ENCODE measurements at regions not wholly inside any gene's neighbourhood (a gene's known extent, or its start where the extent isn't known, plus 50 kb on each side); places are given as distances from the start of the nearest gene placed in this dataset.
"Not testable (repeated sequence)": the region's sequence is repeated elsewhere in the genome, so short reads cannot be mapped to it uniquely, and the experiment has no call there.

- DNase-seq, result no peak
These were observed 548.5 kb upstream of the SYT4 start for GRCh38 chr18:43825768-43826167.

GRCh38 chr18:43826215-43826614, 548.9 kb upstream of the SYT4 start:
- DNase-seq, result no peak

- DNase-seq, result no peak
These were observed 550.0 kb upstream of the SYT4 start for GRCh38 chr18:43827311-43827710.

- DNase-seq, result no peak
These were observed 553.0 kb upstream of the SYT4 start for GRCh38 chr18:43830303-43830702.

GRCh38 chr18:43830947-43831346, 553.7 kb upstream of the SYT4 start:
- no peak for DNase-seq

GRCh38 chr18:43846299-43846698, 569.0 kb upstream of the SYT4 start:
- no peak for DNase-seq

GRCh38 chr18:43847164-43848091, 570.1 kb upstream of the SYT4 start:
- DNase-seq, result no peak

- DNase-seq, result not testable (repeated sequence)
These were observed 572.5 kb upstream of the SYT4 start for GRCh38 chr18:43849831-43850230.

- no peak for DNase-seq
These were observed 578.1 kb upstream of the SYT4 start for GRCh38 chr18:43855376-43855775.

- DNase-seq, result no peak
These were observed 585.9 kb upstream of the SYT4 start for GRCh38 chr18:43863180-43863579.

- DNase-seq, result no peak
These were observed 589.4 kb upstream of the SYT4 start for GRCh38 chr18:43866696-43867095.

- no peak for DNase-seq
These were observed 591.3 kb upstream of the SYT4 start for GRCh38 chr18:43868497-43868995.

GRCh38 chr18:43869451-43870008, 592.2 kb upstream of the SYT4 start:
- DNase-seq, result no peak

GRCh38 chr18:43870626-43871025, 593.3 kb upstream of the SYT4 start:
- no peak for DNase-seq

GRCh38 chr18:43875511-43875910, 598.2 kb upstream of the SYT4 start:
- no peak for DNase-seq

- no peak for DNase-seq
These were observed 599.0 kb upstream of the SYT4 start for GRCh38 chr18:43876286-43876685.

- DNase-seq, result no peak
These were observed 599.5 kb upstream of the SYT4 start for GRCh38 chr18:43876748-43877147.

- DNase-seq, result no peak
These were observed 600.5 kb upstream of the SYT4 start for GRCh38 chr18:43877616-43878321.

- no peak for DNase-seq
These were observed 602.1 kb upstream of the SYT4 start for GRCh38 chr18:43879415-43879814.

- no peak for DNase-seq
These were observed 605.2 kb upstream of the SYT4 start for GRCh38 chr18:43882358-43883055.

GRCh38 chr18:43883886-43884285, 606.6 kb upstream of the SYT4 start:
- no peak for DNase-seq

GRCh38 chr18:43886341-43886740, 609.1 kb upstream of the SYT4 start:
- DNase-seq, result no peak

GRCh38 chr18:43887491-43887890, 610.2 kb upstream of the SYT4 start:
- no peak for DNase-seq

Measured in stimulated activated CD8-positive, alpha-beta memory T cell treated with anti-CD3 and anti-CD28 coated beads, Interleukin-4, amount 100 ng/mL, for 48 hours (primary cell).